Middle frontal gyrus (tissue), 1 donor: ENCODE measurements at regions not wholly inside any gene's neighbourhood (a gene's known extent, or its start where the extent isn't known, plus 50 kb on each side); places are given as distances from the start of the nearest gene placed in this dataset.
"Not testable (repeated sequence)": the region's sequence is repeated elsewhere in the genome, so short reads cannot be mapped to it uniquely, and the experiment has no call there.

Experiments used
- DNase-seq: peaks from one replicate; pipeline ENCODE4 v3.0.0-alpha.2; 2015; ENCODE audit warnings: low spot score; ENCODE audit errors: extremely low spot score

DNA sequence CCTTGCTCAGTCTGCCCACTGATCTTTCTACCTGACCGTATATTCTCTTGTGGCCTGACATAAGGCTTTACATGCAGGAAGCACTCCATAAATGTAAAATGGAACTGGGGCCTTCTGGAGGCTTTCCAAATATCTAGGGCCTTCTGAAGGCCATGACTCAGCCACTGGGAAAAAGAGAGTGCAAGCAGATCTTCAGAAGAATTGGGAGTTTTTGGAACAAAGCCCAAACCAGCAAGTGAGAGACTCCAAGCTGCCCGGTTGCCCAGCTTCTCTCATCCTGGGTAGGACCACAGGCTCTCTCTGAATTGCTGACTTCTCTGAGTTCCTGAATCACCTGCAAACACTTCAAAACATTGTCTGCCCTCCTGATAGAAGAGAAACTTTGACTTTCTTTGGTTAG, 107.9 kb upstream of the BMAL1 start:
- DNase-seq, result no peak

GRCh38 chr11:13174090-13174489, 103.5 kb upstream of the BMAL1 start:
- DNase-seq, result no peak

DNA sequence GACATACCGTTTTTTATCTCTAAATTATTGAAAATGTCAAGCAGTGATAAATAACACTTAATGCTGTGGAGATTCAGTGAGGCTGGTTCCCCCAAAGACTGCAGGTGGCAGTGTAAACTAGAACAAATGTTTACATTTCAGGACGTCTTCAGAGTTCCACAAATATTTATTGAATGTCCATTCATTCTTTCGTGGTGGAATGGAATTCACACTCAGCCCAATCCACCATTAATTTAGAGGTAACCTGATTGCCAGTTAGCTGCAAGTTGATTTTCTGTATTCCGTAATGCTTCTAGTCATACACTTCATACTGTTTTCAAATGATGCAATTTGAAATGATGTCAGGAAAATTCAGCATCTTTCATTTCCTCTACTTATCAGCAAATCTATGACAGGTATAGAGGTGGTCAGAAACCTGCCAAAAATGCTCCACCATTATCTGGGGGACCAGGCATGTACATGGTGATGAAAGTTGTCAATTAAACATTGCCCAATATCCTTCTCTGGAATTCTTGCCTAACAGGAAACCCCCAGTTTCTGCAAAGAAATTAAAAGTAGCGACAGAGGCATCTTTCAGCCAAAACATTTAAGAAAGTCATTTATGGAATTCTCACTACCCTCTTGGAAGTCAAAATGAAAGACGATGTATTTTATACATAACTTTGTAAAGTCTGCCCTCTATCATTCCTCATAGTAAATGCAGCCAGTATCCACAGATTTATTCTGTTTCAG, 94.3 kb upstream of the BMAL1 start:
- peak; percentile 26 for DNase-seq

DNA sequence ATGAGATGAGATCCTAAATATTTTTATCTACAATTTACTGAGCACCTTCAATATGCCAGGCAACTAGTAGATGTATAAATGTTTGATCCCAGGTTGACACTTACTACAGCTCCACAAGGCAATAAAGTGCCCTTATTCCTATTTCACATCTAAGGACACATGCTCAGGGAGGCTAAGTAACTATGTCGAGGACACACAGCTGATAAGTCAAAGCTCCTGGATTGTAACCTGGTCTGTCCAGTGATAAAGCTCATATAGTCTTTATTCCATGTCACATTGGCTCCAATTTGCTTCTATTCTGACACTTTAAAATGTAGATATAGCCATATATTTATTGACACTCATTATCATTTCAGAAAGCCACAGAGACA, 93.8 kb upstream of the BMAL1 start:
- DNase-seq, result no peak

GRCh38 chr11:13184295-13184794, 93.2 kb upstream of the BMAL1 start:
- no peak for DNase-seq

DNA sequence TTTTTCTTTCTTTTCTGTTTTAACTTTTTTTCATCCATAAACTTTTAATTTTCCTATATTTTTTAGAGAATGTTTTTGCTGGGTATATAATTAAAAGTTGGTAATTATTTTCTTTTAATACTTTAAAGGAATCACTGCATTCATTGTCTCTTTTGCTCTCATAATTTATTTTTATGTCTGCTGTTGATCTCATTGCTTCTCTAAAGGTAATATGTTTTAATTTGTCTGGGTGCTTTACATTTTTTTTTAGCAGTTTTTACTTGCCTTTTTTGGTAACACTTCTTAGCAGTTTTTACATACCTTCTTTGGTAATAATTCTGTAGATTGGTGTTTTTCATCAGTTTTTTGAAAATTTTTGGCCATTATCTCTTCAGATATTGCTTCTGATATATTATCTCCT, 89.4 kb upstream of the BMAL1 start:
- no peak for DNase-seq

GRCh38 chr11:13189561-13190426, 87.8 kb upstream of the BMAL1 start:
- no peak for DNase-seq

GRCh38 chr11:13193613-13194012, 84.0 kb upstream of the BMAL1 start:
- DNase-seq, result no peak

GRCh38 chr11:13197374-13197773, 80.2 kb upstream of the BMAL1 start:
- DNase-seq, result not testable (repeated sequence)

GRCh38 chr11:13205486-13205885, 72.1 kb upstream of the BMAL1 start:
- DNase-seq, result no peak

GRCh38 chr11:13206086-13206640, 71.4 kb upstream of the BMAL1 start:
- no peak for DNase-seq

DNA sequence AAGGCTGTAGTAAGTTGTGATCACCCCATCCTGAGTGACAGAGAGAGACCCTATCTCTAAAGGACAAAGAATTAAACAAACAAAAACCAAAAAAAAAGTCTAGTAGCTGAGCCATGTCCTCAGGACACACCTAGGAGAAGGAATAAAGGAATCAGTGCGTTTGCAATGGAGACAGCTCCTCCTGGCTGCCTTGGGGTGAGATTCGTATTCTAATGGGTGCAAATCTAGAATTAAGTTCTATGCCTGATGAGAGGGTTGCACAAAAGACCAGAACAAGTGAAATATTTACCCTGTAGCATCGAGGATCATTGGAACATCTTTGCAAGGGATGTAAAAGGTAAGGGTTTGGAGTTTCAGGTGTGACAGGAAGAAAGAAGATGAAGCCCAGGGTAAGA, 70.3 kb upstream of the BMAL1 start:
- DNase-seq, result no peak

DNA sequence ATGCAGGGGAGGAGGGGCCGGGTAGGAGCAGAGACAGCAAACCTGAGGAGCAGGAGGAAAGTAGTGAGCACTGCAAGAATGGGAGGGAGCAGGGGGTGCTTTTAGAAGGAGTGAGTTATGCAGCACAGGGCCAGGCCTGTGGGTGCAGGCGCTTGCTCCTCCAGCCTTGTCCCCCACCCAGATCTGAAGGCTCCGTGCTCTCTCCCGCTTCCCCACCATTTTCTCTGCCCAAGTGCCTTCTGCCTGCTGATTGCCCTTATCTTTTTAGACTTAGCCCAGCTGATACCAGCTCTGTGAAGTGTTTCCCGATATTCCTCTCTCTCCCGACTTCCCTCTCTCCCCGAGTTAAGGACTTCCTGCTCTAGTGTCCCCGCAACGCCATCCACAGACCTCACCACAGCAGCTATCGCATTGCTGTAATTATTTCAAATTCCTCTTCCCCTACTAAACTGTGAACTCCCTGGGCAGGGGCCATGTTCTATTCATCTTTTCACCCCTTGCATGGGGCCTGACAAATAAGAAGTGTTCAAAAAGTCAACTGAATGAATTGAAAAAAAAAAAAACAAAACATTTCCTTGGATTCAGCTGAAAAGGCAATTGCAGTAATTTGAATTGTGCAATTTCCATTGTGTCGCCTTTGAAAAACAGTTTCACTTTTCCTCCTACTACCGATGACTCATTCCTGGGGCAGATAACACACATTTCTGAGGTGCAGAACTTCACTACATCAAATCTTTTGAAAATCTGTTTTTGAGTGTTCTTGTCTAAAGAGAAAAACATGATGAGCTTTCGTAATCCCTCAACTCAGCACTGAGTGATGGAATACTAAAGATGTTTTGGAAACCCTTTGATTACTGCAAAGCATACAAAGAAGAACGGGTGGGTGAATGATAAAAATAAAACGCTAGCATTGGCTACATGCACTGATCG, 69.7 kb upstream of the BMAL1 start:
- DNase-seq, result peak; percentile 45

GRCh38 chr11:13208921-13209320, 68.7 kb upstream of the BMAL1 start:
- no peak for DNase-seq

GRCh38 chr11:13209379-13209778, 68.2 kb upstream of the BMAL1 start:
- no peak for DNase-seq

DNA sequence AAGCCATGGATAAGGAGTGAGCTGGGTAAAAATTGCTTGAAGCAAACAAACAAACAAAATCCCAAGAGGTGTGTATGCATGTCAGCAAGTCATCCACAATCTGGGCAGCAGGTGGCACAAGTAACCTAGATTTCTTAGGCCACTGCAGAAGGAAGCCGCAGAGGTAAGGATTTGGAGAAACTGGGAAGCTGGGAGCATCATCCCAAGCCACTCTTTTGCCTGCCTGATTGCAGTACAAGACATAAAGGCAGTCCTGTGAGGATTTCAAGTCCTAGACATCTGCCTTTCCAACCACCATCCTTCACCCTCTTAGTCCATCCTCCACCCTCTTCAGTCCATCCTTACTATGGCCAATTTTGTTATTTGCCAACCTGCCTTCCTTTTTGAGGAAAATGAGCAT, 67.2 kb upstream of the BMAL1 start:
- peak; percentile 53 for DNase-seq

GRCh38 chr11:13214276-13214675, 63.3 kb upstream of the BMAL1 start:
- DNase-seq, result no peak

DNA sequence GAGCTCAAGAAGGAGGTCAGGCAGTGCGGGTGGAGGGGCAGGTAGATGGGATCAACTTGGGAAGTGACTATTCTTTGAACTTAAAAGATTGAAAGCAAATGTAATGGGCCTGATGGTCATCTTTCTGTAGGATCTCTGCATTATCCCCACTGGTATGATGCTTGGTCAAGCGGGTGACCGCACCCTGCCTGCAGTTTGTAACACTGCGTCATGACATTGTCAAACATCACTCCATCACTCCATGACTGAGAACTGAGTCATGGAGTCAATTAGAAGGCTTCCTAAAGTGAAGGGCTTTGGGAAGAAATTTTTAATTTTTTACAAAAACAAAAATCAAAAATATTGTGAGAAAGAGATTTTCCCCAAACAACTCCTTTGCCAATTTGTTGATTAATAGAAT, 62.4 kb upstream of the BMAL1 start:
- no peak for DNase-seq

- DNase-seq, result no peak
These were observed 61.4 kb upstream of the BMAL1 start for GRCh38 chr11:13216019-13216710.

DNA sequence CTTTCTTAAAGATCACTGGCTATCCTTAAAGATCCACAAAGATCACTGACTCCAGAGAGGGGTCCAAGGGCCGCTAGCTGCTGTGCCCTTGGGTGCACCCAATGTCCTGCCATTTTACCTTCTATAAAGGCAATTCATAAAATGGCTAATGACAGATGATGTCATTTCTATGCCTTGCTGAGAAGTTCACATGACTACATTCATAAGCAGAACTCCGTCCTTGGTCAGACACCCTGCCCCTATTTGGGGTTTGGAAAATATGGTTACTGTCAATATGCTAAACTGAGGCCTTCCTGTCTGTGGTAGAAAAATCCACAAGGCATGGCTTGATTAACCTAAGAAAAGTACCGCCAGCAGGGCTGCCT, 60.9 kb upstream of the BMAL1 start:
- no peak for DNase-seq

- not testable (repeated sequence) for DNase-seq
These were observed 58.9 kb upstream of the BMAL1 start for GRCh38 chr11:13218685-13219084.
